Pons (tissue), 1 donor: ENCODE measurements at regions not wholly inside any gene's neighbourhood (a gene's known extent, or its start where the extent isn't known, plus 50 kb on each side); places are given as distances from the start of the nearest gene placed in this dataset.

Source experiments
- DNase-seq: peaks from one replicate; pipeline ENCODE4 v3.0.0-alpha.2; 2016; ENCODE audit warnings: low spot score

DNA sequence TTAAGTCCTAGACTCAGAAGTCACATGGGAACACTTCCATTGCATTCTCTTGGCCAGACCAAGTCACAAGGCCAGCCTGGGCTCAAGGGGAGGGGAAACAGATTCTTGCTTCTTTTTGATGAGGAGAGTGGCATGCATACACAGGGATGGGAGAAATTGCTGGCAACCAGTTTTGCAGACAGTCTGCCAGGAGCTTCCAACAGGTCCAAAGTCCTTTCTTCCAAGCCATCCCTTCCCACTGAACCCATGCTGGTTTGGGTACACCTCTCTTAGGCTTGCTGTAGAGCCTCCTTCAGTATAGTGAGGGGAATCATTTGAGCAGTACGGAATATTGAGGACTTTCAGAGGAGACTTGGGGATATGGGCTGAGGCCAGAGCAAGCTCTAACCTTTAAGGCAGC lies 267.8 kb downstream of the BCOR start:
- DNase-seq = no peak

GRCh38 chrX:39830414-39830813 lies 267.3 kb downstream of the BCOR start:
- DNase-seq = no peak

- DNase-seq = no peak
Observed at GRCh38 chrX:39832211-39832610, 265.5 kb downstream of the BCOR start.

- DNase-seq = no peak
Observed at GRCh38 chrX:39834600-39834999, 263.2 kb downstream of the BCOR start.

- DNase-seq = no peak
Observed at GRCh38 chrX:39835241-39835640, 262.5 kb downstream of the BCOR start.

- no peak for DNase-seq
Observed at GRCh38 chrX:39835776-39836175, 262.0 kb downstream of the BCOR start.

- DNase-seq = no peak
Observed at GRCh38 chrX:39836802-39837420, 260.8 kb downstream of the BCOR start.

GRCh38 chrX:39837688-39838087 lies 260.1 kb downstream of the BCOR start:
- DNase-seq = no peak

GRCh38 chrX:39839371-39839770 lies 258.4 kb downstream of the BCOR start:
- DNase-seq = no peak

- no peak for DNase-seq
Observed at GRCh38 chrX:39840133-39840532, 257.6 kb downstream of the BCOR start.

GRCh38 chrX:39840581-39841093 lies 257.1 kb downstream of the BCOR start:
- no peak for DNase-seq

DNA sequence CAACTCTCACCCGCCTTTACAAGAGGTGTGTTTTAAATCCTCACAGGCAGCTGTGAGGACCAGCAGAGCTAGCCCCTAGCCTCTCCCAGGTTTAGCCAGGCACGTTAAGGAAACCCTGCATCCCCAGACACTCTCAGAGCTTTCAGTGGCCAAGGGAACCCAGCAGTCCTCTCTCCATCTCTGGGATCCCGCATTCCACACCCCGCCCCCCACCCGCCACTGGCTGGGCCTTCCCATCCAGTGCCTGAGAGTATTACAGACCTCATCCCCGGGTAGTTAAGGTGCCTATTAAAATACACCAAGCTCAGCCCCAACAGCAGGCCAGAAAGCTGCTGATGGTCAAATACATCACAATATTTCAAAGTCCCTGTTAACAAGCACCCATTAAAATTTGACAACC lies 256.2 kb downstream of the BCOR start:
- no peak for DNase-seq

DNA sequence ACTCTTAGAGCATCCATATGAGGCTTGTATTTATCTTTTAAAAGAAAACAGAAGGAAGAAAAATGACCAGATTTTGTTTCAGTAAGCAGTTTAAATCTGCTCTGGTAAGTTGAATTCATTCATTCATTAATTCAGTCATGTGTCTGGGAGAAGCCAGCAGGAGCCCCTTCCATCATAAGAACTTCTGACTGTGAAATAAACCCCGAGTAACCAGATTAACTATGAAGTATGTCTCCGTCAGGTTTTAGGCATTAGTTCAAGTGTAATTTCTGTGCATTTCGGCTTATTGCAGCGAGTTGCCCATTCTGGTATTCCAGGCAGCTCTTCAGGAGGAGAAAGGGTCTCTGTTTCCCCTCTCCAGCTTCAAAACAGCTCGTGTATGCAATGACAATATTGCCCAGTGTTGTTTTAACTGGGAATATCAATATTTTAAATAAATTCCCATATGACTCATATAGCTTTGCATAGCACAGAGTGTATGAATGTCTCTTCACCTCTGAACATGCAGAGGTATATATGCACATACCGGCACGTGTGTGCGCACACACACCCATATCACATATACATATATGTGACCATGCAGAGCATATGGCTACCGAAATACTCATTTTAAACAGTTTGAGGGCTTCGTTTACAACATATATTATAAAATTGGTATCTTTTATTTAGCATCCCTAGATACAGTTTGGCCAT lies 255.3 kb downstream of the BCOR start:
- DNase-seq = no peak

DNA sequence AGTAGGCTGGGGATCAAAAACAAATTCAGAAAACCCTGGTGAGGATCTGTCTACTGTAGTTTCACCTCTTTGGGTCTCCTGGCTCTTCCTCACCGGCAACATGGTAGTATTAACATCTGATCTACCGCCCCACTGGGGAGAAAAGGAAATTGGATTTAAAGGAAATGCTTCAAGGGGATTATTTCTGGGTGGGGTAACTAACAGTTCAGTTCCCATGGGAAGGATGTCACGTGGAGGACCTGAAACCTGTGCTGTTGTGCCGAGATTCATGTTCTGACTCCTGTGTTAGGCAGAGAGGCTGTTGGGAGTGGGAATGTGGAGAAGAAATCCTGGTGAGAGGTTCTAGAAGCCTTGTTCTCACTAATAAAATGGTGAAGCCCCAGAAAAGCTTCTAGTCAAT lies 254.4 kb downstream of the BCOR start:
- no peak for DNase-seq

DNA sequence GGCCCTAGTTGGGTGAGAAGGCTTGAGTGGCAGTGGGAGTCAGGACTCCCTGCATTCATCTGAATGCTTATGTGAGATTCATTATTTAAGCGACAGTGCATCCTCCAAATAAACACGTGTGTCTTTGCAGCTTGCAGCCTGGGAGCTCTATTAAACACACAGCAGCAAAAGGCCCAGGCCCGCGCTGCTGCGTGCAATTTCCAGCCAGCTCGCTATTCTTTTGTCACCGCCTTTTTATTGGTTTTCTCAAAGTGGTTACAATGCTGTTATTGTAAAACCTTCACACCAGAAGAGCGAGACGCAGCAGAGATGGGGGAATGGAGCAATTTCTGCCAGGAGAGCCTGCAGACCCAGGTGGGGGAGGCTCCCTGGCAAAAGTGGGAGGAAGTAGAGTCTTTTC lies 252.5 kb downstream of the BCOR start:
- DNase-seq = no peak

DNA sequence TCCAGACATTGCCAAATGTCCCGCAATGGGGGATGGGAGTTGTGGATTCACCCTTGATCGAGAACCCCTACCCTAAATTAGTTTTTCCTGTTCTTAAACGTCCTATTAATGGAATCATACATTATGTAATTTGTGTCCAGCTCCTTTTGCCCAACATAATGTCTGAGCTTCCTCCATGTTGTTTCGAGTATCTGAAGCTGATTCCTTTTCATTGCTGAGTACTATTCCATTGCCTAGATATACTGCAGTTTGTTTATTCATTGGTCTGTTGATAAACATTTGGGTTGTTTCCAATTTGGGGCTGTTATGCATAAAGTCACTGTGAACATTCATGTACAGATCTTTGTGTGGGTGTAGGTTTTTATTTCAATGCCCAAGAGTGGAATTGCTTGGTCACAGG lies 251.3 kb downstream of the BCOR start:
- DNase-seq = no peak

DNA sequence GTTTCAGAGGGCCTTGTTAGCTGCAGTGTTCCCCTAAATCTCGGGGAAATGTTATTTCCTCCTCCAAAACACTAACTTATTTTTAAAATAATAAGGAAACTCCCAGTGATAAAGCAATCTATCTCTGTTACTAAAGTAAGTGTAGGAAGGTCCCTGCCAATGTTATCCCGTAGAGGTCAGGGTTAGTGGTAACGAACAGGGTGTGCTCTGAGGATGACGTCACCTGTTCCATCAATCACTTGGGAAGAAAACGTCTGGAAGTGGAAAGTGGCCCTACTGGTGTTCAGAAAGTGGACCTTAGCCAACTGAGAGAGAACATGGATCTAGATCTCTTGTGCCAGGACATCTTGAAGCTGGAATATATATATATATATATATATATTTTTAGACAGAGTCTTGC lies 249.5 kb downstream of the BCOR start:
- no peak for DNase-seq

DNA sequence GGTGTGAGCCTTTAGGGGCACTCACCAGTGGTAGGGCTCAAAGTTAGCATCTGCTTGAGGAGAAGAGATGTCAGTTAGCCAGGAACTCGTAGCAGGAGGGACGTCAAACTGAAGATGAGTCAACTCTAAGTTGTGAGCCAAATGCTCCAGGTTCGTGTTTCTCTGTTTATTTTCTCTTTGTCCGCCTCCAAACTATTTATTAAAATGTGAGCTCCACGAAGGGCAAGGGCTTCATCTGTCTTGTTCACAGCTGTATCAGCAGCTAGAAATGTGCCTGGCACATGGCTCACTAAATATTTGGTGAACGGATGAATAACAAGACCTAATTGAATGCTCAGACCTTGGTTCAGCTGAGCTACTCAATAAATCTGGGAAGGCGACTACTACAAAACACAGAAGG lies 248.9 kb downstream of the BCOR start:
- DNase-seq = no peak

GRCh38 chrX:39850209-39850608 lies 247.5 kb downstream of the BCOR start:
- no peak for DNase-seq

GRCh38 chrX:39850630-39851152 lies 247.1 kb downstream of the BCOR start:
- DNase-seq = no peak

DNA sequence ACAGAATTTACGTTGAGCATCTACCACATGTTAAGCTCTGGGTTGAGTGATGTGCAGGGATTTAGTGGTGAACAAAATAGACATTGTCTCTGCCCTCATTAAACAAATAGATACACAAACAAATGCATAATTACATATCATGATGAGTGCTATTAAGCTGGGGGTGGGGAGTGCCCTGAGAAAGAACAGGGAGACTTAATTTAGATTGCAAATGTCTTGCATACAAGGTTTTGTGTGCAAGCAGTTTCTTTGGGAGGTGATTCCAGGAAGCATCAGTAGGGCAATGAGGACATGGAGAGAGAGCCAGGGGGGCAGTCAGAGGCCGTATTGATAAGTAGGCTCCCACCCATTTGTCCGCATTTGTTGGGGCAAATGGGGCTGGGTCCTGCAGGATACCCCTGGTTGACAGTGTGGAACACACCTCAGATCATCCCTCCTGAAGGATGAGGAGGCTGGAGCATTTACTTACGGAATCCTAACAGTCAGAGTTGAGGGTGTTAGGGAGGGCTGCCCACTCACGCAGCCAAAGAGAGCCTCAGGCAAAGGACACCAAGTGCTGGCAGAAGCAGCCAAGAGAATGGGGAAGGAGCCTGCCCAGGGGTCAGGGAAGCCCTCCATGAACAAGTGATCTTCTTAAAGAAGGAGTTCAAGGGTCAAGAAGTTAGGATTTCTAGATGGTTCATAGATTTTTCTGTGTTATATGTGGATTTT lies 245.9 kb downstream of the BCOR start:
- no peak for DNase-seq

GRCh38 chrX:39852491-39852890 lies 245.3 kb downstream of the BCOR start:
- no peak for DNase-seq

GRCh38 chrX:39853417-39854030 lies 244.2 kb downstream of the BCOR start:
- DNase-seq = no peak
